Non-pigmented ciliary epithelial cell (primary cell): ENCODE measurements at regions not wholly inside any gene's neighbourhood (a gene's known extent, or its start where the extent isn't known, plus 50 kb on each side); places are given as distances from the start of the nearest gene placed in this dataset.
"Not testable (repeated sequence)": the region's sequence is repeated elsewhere in the genome, so short reads cannot be mapped to it uniquely, and the experiment has no call there.

Source experiments
- DNase-seq: peaks from one replicate; pipeline ENCODE4 v3.0.0-alpha.2; 2010; ENCODE audit warnings: low read depth

DNA sequence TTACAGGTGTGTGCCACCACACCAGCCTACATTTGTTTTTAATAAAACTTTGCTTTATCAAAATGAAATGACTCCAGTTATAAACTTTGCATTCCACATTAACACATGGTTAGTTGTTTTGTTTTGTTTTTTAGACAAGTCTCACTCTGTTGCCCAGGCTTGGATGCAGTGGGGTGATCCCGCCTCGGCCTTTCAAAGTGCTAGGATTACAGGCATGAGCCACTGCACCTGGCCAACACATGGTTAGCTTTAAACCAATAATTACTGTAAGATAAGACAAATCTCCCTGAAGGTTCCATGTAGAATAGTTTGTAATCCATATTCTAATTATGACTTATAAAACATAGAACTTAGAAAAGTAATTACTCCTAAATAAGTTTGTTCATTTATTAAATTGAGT is 89.8 kb upstream of the MED13 start:
- DNase-seq = no peak

DNA sequence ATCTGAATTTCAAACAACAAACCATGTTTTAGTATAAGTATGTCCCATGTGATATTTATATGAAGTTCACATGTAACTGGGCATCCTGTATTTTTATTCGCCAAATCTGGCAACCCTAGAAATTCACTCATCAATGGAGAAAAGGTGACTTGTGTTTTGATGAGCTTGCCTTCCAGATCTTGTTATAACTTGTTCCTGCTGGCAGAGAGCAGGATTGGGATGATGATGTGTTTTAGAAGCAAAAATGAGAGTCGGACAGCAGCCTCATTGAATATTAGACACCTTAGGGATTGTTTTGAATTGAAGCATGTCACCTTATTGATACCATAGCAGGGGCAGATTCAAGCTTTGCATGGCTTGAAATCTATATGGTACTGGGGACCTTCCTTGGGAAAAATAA is 85.4 kb upstream of the MED13 start:
- DNase-seq = no peak

DNA sequence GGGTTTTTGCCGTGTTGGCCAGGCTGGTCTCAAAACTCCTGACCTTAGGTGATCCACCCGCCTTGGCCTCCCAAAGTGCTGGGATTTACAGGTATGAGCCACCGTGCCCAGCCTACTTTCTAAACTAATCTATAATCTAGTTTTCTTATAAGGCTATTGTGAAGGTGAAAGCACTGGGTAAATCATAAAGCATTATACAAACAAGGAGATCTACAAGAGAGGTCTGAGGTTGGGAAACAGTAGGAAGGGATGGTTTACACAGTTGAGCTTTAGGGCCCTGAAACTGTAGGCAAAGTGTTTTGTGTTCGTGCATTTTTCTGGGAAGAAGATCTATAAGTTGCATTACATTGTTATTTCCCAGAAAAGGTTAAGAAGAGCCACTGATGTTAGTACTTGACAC is 84.9 kb upstream of the MED13 start:
- no peak for DNase-seq

DNA sequence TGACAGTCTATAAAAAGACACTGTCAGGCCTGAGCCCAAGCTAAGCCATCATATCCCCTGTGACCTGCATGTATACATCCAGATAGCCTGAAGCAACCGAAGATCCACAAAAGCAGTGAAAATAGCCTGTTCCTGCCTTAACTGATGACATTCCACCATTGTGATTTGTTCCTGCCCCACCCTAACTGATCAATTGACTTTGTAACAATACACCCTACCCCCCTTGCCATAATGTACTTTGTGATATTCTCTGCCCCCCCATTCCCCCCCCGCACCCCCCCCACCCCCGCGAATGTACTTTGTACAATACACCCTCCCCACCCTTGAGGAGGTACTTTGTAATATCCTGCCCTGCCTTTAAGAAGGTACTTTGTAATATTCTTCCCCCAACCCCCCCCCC is 82.2 kb upstream of the MED13 start:
- no peak for DNase-seq

DNA sequence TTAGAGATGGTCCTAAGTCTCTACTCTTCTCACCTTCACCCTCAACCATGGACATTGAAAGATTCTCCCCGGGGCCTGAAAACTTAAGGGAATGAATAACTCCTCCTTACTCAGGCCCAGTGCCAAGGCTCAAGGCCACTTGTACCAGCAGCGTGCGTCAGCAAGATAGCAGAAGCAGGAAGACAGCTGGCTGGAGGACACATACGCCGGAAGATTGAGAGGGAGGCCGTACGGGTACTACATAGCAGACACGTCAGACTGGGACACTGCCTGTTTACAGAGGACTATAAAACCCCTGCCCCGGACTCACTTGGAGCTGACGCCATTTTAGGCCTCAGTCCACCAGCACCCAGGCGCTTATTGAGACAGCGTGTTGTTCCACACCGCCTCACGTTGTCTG is 75.8 kb upstream of the MED13 start:
- DNase-seq = no peak

DNA sequence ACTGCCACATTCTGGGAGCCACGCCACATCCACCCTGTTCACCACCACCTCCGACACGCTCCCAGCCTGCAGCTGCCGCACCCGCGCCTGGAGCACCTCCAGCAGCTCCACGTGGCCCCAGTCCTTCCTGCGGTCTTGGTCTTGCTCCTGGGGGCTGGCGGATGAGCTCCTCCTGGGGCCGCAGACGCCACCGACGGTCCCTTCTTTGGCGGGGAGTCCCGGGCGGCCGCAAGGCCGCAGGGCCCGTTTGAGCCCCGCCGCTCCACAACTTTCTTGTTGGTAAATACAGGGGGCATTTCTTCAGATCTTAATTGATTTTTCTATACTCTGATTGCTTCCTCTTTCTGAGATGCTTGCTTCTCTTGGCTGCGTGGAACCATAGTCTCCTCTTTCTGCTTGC is 75.3 kb upstream of the MED13 start:
- DNase-seq = no peak

DNA sequence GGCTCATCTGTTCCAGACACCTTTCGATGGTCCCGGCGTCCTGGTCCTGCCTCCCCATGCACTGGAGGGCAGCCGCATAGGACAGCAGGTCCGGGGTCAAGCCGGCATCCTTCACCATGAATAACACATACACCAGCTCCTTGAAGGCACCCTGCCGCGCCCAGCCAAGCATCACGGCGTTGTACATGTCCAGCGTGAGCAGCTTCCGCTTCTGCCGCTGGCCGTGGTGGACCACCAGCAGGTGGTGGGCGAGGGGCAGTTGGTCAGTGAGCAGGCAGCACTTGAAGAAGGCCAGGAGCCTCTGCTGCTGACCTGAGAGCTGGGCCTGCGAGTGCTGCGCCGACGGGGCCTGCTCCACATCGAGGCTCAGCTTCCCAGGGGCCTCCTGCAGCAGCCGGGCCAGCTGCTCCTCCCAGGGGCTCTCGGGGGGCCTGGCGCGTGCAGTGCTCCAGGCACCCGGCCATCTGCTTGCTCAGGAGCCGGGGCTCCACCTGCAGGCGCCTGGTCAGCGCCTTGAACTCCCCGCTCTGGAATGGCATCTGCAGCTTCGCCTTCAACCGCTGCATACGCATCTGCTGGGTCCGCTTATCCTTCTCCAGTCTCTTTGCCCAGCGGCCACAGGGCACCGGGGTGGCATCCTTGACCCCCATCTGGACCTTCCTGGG is 74.7 kb upstream of the MED13 start:
- DNase-seq = not testable (repeated sequence)

DNA sequence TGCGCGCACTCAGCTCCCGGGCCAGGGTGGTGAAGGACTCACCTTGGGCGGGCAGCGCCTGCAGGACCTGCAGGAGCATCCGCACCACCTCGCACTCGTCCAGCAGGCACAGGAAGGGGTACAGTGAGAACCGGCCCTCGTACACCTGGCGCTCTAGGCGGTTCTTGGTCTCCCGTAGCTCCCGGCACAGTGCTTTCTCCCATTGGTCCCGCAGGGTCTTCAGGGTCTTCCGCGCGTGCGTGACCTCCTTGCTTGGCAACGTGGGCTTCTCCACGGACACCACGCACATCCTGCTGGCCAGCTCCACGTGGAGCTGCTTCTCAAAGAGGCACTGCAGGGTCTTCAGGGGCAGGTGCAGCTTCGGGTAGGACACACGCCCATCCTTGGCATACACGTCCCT is 74.1 kb upstream of the MED13 start:
- no peak for DNase-seq

DNA sequence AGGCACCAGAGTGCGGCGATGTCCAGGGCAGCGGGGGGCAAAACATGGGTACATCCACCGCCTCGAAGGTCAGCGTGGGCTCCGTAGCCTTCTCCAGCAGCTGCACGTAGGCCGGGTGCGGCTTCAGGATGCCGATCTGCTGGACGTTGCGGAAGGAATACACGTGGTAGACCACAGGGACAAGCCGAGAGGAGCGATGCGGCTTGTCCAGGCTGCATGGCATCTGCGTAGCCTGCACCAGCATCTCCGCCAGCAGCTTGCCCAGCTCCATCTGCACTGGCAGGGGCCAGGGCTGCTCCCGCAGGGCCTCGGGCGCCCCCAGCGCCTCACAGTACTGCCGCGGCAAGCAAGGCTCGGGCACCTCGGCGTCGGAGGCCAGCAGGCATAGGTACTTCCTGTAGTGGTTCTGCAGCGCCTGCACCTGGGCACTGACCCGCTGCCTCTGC is 73.6 kb upstream of the MED13 start:
- DNase-seq = not testable (repeated sequence)

DNA sequence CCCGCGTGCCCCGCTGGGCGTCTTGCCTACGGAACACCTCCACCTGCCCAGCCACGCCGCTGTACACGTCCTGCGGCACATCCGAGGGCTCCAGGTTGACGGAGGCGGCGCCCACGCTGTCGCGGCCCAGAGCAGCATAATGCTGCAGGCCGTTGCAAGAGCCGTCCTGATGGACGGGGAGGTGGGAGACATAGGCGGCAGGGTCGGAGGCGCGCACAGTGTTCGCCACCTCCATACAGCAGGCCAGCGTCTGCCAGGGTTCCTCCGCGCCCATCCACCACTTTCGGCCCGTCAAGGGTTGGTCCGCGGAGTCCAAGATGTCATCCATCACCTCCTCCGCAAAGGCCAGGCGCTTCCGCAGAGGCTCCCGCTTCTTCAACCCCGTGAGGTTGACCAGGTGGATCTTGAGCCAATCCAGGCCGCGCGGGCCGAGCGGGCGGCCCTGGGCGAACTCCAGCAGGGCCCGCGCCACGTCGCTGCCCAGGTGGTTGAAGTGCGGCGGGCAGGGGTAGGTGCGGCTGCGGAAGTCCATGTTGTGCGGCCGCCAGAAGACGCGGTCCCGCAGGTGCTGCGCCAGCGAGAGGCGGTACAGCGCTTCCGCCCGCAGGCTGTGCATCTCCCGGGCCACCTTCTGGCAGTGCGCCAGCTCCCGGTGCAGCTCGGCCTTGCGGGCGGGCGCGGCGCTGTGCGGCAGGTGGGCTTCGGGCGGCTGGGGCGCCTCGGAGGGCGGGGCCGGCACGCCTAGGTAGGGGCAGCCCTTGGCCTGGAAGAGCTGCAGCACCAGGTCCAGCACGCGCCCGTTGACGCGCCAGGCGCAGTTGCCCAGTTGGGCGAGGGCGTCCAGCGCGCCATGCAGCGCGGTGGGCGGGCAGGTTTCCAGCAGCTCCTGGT is 72.9 kb upstream of the MED13 start:
- DNase-seq = not testable (repeated sequence)

DNA sequence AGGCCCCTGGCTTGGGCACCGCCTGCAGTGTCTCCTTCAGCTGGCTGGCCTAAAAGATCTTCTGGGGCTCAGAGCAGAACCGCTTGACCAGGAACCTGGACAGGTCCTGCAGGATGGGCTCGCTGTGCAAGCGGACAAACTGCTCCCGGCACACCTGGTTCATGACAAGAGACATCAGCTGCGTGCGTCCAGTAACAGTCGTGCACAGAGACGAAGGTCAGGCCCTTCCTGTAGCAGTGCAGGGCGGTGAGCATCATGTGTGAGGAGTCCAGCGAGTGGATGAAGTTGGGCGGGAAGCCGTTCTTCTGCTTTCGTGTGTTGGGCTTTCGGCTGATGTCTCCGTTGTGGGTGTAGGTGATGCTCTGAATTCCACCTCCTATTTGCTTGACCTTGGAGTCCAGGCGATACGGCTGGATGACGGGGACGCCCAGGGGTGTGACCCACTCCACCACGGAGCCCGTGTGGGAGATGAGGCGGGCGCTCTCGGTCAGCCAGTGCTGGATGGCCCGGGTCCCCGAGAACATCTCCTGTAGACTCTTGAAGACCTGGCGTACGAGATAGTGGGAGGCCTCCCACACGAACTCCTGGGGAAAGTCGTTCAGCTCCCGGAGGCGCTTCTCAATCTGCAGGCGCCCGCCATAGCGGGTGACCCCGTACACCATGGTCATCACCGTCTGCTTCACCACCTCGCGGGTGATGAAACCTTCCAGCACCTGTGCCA is 72.1 kb upstream of the MED13 start:
- DNase-seq = not testable (repeated sequence)

DNA sequence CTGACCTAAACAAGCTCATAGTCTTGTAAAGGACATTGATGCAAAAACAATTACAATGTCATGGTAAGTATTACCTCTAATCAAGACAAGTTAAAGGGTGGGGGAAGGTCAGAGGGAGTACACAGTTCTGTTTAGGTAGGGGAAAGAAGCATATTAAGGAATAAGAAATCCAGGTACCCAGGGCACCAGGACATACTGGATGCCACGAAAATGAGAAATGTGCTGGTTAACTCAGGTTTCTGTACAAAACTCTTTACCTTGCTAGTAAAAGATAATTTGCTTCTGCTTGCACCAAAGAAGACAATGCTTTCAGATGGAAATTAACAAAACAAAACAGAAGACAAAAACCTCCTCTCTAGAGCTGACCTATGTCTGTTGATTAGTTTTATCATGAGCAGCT is 70.7 kb upstream of the MED13 start:
- no peak for DNase-seq

DNA sequence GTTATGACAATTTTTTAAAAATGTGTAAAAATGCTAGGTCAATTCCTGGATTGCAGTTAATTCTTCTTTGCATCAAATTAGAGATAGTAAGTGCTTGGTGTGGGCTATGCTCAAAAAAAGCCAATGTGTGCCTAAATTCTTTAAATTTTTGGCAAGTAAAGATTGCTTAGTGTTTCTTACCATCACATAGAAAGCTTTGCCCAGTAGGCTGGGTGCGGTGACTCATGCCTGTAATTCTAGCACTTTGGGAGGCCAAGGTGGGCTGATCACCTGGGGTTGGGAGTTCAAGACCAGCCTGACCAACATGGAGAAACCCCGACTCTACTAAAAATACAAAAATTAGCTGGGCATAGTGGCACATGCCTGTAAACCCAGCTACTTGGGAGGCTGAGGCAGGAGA is 70.0 kb upstream of the MED13 start:
- DNase-seq = not testable (repeated sequence)

DNA sequence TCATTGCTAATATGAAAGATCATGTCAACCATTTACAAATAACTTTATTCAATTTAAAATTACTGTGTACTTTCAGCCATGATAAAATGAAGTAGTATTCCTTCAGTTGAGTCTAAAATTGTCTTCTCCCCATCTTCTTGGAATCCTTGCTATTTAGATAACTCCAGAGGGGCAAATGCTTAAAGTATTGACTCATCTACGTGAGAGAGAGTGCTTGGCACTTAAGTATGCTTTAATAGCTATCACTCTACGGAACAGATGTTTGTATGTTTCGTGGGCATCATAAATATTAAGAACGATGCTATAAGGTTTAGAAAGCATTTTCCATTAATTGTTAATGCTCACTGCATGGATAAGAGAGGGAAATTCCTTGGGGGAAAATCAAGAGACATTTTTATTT is 69.3 kb upstream of the MED13 start:
- no peak for DNase-seq

DNA sequence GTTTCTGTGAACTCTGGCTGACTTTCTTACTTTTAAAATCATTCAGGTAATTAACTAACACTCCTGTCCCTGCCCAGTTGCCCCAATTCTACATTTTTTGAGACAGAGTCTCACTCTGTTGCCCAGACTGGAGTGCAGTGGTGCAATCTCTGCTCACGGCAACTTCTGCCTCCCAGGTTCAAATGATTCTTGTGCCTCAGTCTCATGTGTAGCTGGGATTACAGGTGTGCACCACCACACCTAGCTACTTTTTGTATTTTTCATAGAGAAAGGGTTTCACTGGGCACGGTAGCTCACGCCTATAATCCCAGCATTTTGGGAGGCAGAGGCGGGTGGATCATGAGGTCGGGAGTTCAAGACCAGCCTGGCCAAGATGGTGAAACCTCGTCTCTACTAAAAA is 66.2 kb upstream of the MED13 start:
- DNase-seq = not testable (repeated sequence)

DNA sequence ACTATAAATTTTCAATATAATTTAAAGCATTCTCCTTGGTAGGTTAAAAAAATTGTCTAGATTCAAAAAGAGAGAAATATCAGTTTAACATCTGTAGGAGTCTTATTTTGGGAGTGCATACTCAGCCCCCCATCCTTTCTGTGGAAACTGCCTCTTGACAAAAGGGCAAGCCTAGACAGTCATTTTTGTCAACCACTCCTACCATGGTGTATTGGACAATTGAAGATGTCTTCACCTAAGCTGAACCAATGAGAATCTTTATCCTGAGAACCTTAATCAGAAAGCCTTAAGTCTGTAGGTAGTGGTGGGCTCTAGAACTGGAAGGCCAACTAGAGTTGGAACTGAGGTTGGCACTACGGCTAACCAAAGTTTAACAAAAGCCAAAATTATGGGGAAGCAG is 65.7 kb upstream of the MED13 start:
- no peak for DNase-seq

DNA sequence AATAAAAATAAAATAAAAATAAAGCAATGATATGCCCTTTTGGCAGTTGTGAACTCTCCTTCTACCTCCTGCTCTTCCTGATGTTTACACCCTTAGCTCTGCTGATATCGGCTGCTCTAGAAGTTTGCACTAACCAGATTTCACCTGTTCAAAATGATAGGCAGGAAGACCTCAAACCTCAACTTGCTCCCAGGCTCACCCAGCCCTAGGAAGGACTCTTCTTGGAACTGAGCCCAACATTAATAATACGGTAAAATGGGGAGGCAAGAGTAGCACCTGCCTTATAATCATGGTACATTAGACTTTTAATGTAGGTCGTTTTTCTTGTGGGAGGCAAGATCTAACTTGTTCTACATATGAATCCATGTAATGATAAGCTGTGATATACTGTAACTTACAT is 61.2 kb upstream of the MED13 start:
- no peak for DNase-seq

DNA sequence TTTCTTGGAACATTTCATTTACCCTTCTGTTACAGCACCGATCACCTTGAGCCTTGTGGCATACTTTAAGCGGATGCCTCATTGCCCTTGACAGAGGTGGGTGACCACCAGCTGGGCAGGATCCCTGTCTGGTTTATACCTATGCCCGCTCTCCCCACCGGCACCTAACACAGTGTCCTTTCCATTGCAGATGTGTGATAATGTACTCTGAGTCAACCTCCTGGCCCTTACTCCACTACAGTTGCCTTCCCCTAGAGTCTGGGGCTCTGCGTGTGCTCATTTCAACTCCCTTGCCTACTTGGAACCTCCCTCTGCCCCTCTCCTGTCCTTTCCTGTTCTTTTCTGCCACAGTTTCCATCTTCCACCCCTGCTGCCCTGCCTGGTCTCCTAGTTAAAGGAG is 60.2 kb upstream of the MED13 start:
- DNase-seq = no peak

DNA sequence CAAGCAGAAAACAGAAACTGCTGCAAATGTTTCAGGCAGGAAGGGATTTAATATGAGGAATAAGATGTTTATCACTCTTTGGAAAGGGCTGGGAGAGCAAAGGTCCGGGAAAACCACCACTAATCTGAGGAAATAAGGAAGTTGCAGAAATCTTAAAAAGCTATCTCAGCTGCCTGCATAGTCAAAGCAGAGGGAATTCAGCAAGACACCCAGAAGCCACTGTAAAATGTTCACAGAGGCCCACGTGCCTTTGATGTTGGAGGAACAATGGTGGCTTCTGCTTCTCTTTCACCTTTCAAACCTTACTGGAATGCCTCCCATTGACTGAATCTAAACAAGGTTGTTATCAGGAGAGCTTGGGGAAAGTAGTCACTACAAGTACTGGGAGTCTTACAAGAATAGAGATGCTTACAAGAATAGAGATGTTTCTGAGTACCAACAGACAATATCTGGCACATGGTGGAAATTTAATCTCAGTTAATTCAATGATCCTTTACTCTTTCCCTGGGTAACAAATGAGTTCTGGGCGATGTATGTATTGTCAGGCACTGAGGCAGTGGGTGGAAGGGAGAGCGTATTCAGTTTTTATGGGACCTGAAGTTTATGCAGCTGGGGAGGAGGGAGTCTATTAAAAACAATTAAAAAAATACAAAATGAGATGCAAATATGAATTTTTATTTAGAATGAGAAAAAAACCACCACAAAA is 56.1 kb upstream of the MED13 start:
- no peak for DNase-seq

DNA sequence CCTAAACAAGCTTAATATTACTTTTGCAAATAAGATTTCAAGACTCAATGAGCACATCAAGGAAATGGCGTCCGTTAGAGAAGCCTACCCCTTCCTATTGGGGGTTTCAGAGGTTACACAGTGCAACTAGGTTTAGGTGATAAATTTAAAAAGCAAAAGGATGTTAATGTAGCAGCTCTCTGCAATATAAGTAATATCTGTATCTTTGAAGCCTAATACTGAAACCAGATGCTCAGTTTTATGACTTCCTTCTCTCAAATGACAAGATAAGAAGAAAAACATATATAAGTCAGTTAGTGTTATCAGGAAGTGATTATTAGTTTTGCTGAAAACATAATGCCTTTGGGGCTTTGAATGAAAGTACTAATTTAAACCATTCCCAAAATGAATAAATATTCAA is 54.3 kb upstream of the MED13 start:
- DNase-seq = no peak
